ENCODE measurements at regions not wholly inside any gene's neighbourhood (a gene's known extent, or its start where the extent isn't known, plus 50 kb on each side); places are given as distances from the start of the nearest gene placed in this dataset.

DNA sequence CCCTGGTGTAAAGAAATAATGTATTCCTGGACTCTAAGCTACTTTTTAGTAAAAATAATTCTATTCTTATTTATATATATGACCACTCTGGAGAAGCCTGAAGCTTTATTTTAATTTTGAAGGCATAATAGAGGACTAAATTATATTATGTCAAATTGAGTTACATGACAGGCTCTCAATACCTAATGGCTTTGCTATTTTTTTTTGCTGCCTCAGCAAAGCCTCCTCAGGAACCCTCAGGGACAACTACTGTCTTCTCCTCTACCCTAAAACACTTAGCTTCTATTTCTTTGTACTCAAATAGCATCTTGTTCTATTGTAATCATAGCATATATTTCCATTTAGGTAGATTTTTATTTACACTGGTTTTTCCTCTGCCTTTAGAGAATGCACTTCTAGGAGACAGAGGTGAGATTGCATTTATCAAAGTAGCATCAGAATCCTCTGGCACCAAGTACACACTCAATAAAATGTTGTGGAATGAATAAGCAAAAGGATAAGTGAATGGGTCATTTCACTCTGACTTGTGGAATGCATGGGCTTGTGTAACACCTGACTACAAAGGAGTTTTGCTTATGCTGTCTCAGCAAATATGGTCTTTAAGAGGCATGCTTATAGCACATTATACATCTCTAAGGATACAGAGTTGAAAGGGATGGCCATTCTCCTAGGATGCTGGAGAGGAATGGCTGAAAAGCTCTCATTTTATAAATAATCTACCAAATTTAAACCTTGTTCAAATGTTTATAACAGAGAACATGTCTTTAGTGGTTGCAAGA, 605.2 kb downstream of the KCNJ2 start:
- peak; percentile 29 for DNase-seq (ENCODE audit: low read depth)
- TF ChIP-seq, protein P1, sequence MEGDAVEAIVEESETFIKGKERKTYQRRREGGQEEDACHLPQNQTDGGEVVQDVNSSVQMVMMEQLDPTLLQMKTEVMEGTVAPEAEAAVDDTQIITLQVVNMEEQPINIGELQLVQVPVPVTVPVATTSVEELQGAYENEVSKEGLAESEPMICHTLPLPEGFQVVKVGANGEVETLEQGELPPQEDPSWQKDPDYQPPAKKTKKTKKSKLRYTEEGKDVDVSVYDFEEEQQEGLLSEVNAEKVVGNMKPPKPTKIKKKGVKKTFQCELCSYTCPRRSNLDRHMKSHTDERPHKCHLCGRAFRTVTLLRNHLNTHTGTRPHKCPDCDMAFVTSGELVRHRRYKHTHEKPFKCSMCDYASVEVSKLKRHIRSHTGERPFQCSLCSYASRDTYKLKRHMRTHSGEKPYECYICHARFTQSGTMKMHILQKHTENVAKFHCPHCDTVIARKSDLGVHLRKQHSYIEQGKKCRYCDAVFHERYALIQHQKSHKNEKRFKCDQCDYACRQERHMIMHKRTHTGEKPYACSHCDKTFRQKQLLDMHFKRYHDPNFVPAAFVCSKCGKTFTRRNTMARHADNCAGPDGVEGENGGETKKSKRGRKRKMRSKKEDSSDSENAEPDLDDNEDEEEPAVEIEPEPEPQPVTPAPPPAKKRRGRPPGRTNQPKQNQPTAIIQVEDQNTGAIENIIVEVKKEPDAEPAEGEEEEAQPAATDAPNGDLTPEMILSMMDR (conservative IDR thresholded peaks at IDR 0.05; ENCODE audit: low read depth, low read length) = no peak
- no peak overlapping the region for H3K4me3 ChIP-seq (ENCODE audit: low read depth, low read length)

DNA sequence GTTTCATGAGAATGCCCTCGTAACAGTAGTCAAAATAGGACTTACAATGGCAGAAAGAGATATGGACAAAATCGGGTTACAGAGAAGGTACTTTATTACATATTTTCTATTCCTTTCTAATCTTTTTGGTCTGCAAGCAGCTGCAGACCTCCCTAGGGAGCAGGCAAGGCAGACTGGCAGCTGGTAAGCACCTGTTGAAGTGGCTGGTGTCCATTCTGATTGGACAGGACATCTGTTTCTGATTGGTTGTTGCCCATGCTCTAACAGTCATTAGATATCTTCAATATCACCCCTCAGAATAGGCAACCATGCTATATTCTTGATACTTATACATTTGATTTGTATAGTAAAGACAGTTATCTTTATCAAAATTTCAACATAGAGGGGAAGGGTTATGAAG, 606.3 kb downstream of the KCNJ2 start:
- H3K4me3 ChIP-seq (ENCODE audit: low read depth, low read length) = no peak overlapping the region
- peak; percentile 4 for DNase-seq (ENCODE audit: low read depth)
- TF ChIP-seq, protein P1 (conservative IDR thresholded peaks at IDR 0.05; ENCODE audit: low read depth, low read length) = no peak

DNA sequence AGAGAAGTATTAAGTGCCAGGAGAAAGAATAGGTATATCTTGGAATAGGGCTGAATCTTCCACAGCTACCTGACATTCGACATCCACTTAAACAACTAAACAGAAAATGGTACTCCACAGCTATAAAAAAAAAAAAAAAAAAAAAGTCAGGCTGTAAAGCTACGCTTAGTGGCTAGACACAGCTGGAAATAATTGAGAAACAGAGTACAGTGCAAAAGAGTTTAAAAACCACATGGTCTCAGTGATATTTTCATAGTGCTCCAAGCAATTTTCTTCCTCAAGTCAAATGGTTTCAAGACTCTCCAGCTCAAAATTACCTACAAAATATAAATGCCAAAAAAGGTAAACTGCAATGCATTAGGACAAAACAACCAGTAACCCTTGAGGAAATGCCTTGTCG, 607.1 kb downstream of the KCNJ2 start:
- TF ChIP-seq, protein P1 (conservative IDR thresholded peaks at IDR 0.05; ENCODE audit: low read depth, low read length) = no peak
- no peak for DNase-seq (ENCODE audit: low read depth)

DNA sequence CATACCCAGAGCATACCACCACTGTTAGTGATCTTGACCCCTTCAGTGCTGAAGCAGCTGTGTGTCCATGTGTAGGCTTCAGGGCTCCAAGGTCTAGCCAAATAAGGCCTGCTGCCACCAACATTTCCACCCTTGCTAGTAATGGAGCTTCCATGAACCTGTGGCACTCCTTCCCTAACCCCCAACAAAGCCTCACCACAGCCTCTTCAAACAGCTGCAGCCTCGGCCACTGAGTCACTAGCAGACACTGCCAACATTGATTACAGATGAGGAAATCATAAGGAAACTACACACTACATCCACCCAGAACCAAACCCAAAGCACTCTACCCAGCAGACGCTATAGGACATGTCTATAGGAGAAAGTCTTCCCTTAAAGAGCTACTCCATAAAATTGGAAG, 610.7 kb downstream of the KCNJ2 start:
- TF ChIP-seq, protein P1 (conservative IDR thresholded peaks at IDR 0.05; ENCODE audit: low read depth, low read length) = no peak
- H3K4me3 ChIP-seq (ENCODE audit: low read depth, low read length) = no peak overlapping the region
- DNase-seq (ENCODE audit: low read depth) = peak; percentile 11

More for the DNA sequence above, 607.1 kb downstream of the KCNJ2 start:
- H3K4me3 ChIP-seq (ENCODE audit: low read depth, low read length) = no peak overlapping the region

DNA sequence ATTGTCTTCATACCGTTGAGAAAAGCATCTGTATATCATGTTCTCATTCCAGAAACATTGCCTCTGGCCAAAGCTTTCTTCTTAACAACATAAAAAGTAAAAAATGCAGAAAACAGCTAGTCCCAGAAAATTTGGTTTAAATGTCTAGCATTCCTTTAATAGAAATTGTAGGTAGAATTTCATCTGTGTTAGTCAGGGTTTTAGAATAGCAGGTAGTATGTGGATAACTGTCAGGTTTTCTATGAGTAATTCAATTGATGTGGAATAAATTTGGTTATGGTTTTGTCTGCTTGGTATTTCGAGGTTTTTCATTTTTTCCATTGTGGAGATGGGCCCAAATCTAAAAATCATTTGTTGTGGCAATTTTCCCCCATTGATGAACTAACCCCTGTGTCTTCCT, 616.7 kb downstream of the KCNJ2 start:
- no peak for DNase-seq (ENCODE audit: low read depth)
- TF ChIP-seq, protein P1 (conservative IDR thresholded peaks at IDR 0.05; ENCODE audit: low read depth, low read length) = no peak
- H3K4me3 ChIP-seq (ENCODE audit: low read depth, low read length) = no peak overlapping the region

DNA sequence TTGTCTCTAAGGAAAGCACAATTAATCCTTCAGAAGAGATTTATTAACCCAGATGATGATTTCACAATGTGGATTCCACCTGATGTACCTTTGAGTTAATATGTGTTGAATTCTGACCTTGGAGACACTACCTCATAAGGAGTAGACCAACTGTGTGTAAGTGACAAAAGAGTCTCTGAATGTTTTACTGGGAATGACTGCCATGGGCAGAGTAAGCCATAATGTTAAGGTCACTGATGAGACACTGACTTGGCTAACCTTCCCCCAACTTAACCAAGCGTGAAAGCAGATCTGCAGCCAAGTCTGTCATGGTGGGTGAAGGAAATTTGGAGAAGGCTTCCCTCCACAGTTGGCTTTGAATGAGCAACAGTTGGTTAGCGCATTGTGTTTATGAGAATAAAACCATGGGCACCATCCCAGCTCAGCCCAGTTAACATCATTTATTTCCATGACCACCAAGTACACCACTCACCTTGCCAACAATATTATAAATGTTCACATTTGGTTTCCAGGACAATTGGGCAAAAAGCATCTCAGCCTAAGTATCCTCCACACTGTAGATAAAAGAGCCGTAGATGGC, 618.5 kb downstream of the KCNJ2 start:
- no peak overlapping the region for H3K4me3 ChIP-seq (ENCODE audit: low read depth, low read length)
- no peak for DNase-seq (ENCODE audit: low read depth)
- TF ChIP-seq, protein P1 (conservative IDR thresholded peaks at IDR 0.05; ENCODE audit: low read depth, low read length) = no peak
